ENCODE measurements at regions not wholly inside any gene's neighbourhood (a gene's known extent, or its start where the extent isn't known, plus 50 kb on each side); places are given as distances from the start of the nearest gene placed in this dataset.
"Not testable (repeated sequence)": the region's sequence is repeated elsewhere in the genome, so short reads cannot be mapped to it uniquely, and the experiment has no call there.

GRCh38 chr12:67892259-67893021 lies 96.8 kb upstream of the IFNG-AS1 start:
- TF ChIP-seq, protein P1, sequence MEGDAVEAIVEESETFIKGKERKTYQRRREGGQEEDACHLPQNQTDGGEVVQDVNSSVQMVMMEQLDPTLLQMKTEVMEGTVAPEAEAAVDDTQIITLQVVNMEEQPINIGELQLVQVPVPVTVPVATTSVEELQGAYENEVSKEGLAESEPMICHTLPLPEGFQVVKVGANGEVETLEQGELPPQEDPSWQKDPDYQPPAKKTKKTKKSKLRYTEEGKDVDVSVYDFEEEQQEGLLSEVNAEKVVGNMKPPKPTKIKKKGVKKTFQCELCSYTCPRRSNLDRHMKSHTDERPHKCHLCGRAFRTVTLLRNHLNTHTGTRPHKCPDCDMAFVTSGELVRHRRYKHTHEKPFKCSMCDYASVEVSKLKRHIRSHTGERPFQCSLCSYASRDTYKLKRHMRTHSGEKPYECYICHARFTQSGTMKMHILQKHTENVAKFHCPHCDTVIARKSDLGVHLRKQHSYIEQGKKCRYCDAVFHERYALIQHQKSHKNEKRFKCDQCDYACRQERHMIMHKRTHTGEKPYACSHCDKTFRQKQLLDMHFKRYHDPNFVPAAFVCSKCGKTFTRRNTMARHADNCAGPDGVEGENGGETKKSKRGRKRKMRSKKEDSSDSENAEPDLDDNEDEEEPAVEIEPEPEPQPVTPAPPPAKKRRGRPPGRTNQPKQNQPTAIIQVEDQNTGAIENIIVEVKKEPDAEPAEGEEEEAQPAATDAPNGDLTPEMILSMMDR (conservative IDR thresholded peaks at IDR 0.05; ENCODE audit: low read length): no peak
- no peak for TF ChIP-seq EZH2phosphoT487 (IDR thresholded peaks at IDR 0.05; ENCODE audit: borderline replicate concordance, low read depth, low read length)
- CTCF ChIA-PET (ENCODE audit: unreplicated experiment): no interaction called here
- BruUV-seq (replicated peaks): no TSS peak

DNA sequence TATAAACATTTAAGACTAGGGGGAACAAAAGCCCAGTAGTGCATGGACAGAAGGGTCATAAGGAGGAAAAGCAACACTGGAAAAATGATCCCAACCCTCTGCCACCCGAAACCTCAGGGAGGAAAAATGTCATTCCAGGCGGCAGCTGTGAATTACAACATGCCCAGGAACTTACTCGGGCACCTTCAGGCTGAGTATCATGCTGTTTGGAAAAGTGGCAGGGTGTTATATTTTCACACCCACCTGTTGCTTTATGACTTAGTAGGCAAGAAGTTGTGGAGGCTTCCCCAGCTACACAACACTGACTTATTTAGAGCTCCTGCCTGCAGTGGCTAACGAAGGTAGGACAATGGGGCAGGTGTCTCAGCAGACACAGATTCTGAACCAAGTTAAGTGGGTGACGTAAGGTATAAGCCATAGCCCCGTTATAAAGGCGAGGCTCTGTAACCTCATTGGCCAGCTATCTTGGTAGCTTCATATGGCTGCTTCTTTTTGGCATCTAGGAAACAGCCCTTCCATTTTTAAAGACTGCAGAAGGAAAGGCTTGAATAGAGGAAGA lies 96.1 kb upstream of the IFNG-AS1 start:
- Histone ChIP-seq H3K4me1 (ENCODE audit: insufficient read depth, low read length, poor library complexity, severe bottlenecking) (no peaks in the 10 kb centered on the region), H2AFZ (ENCODE audit: low read length) (no peak overlapping the region), H3K4me2 (ENCODE audit: low read length) (no peak overlapping the region), H4K20me1 (ENCODE audit: insufficient read depth, low read length) (no peaks in the 10 kb centered on the region), H3K4me3 (ENCODE audit: low read depth, low read length, poor library complexity, severe bottlenecking) (no peak overlapping the region), H3K36me3 (ENCODE audit: insufficient read depth, low read length) (no peaks in the 10 kb centered on the region), H3K9me2 (ENCODE audit: insufficient read depth, low read length) (no peaks in the 10 kb centered on the region), H3K27ac (ENCODE audit: low read depth, low read length, poor library complexity, severe bottlenecking) (no peak overlapping the region), H3K79me2 (ENCODE audit: insufficient read depth, low read depth, low read length) (no peaks in the 10 kb centered on the region), H3K9me3 (ENCODE audit: low read length) (no peaks in the 10 kb centered on the region)
- ChIA-PET CTCF (ENCODE audit: unreplicated experiment) (no interaction called here), POLR2A (interaction anchor here (0.6 to 1.1 kb wide), 2 partner anchors 16 to 201 kb away, joined by 3 to 4 read pairs; no protein-coding TSS in a partner anchor)
- intact Hi-C loops (cut with micrococcal nuclease; ENCODE audit: unreplicated experiment): no loop called here
- TF ChIP-seq, protein P1 (conservative IDR thresholded peaks at IDR 0.05; ENCODE audit: low read length): no peak
- TF ChIP-seq EZH2phosphoT487 (IDR thresholded peaks at IDR 0.05; ENCODE audit: borderline replicate concordance, low read depth, low read length): no peak
- DNase-seq (ENCODE audit: low spot score): no peak
- BruUV-seq (replicated peaks): no TSS peak

More at GRCh38 chr12:67892259-67893021, 96.8 kb upstream of the IFNG-AS1 start:
- Histone ChIP-seq H4K20me1 (ENCODE audit: insufficient read depth, low read length) (no peaks in the 10 kb centered on the region), H3K4me3 (ENCODE audit: low read depth, low read length, poor library complexity, severe bottlenecking) (no peak overlapping the region), H3K36me3 (ENCODE audit: insufficient read depth, low read length) (no peaks in the 10 kb centered on the region), H2AFZ (ENCODE audit: low read length) (no peak overlapping the region), H3K9me3 (ENCODE audit: low read length) (no peaks in the 10 kb centered on the region), H3K4me2 (ENCODE audit: low read length) (no peak overlapping the region), H3K9me2 (ENCODE audit: insufficient read depth, low read length) (no peaks in the 10 kb centered on the region), H3K4me1 (ENCODE audit: insufficient read depth, low read length, poor library complexity, severe bottlenecking) (no peaks in the 10 kb centered on the region), H3K27ac (ENCODE audit: low read depth, low read length, poor library complexity, severe bottlenecking) (no peak overlapping the region), H3K79me2 (ENCODE audit: insufficient read depth, low read depth, low read length) (no peaks in the 10 kb centered on the region)
- no peak for DNase-seq (ENCODE audit: low spot score)
- POLR2A ChIA-PET: interaction anchor here (0.6 to 1.1 kb wide), 2 partner anchors 17 to 201 kb away, joined by 3 to 4 read pairs; no protein-coding TSS in a partner anchor
- intact Hi-C loops (cut with micrococcal nuclease; ENCODE audit: unreplicated experiment): no loop called here

DNA sequence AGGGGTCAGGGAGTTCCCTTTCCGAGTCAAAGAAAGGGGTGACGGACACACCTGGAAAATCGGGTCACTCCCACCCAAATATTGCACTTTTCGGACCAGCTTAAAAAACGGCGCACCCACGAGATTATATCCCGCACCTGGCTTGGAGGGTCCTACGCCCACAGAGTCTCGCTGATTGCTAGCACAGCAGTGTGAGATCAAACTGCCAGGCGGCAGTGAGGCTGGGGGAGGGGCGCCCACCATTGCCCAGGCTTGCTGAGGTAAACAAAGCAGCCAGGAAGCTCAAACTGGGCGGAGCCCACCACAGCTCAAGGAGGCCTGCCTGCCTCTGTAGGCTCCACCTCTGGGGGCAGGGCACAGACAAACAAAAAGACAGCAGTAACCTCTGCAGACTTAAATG lies 88.8 kb upstream of the IFNG-AS1 start:
- DNase-seq (ENCODE audit: low spot score); intact Hi-C loops (cut with micrococcal nuclease; ENCODE audit: unreplicated experiment); H3K79me2 ChIP-seq (ENCODE audit: insufficient read depth, low read depth, low read length); H2AFZ ChIP-seq (ENCODE audit: low read length); H3K9me2 ChIP-seq (ENCODE audit: insufficient read depth, low read length); H3K9me3 ChIP-seq (ENCODE audit: low read length); H3K27ac ChIP-seq (ENCODE audit: low read depth, low read length, poor library complexity, severe bottlenecking); H3K4me2 ChIP-seq (ENCODE audit: low read length); BruUV-seq (replicated peaks); H3K36me3 ChIP-seq (ENCODE audit: insufficient read depth, low read length); H3K4me1 ChIP-seq (ENCODE audit: insufficient read depth, low read length, poor library complexity, severe bottlenecking); POLR2A ChIA-PET; CTCF ChIA-PET (ENCODE audit: unreplicated experiment); H3K4me3 ChIP-seq (ENCODE audit: low read depth, low read length, poor library complexity, severe bottlenecking); H4K20me1 ChIP-seq (ENCODE audit: insufficient read depth, low read length): not testable (repeated sequence)
